HepG2 (cell line): ENCODE measurements at regions not wholly inside any gene's neighbourhood (a gene's known extent, or its start where the extent isn't known, plus 50 kb on each side); places are given as distances from the start of the nearest gene placed in this dataset.

Experiments used
- ARNT2 ChIP-seq: sonication (generic); formaldehyde crosslinking; IDR thresholded peaks from 2 replicates; pipeline ENCODE4 v1.8.0; 2022; ENCODE audit warnings: mild to moderate bottlenecking, low read depth, missing genetic modification reagents, moderate library complexity
- CHD4 ChIP-seq: fragments of 200-600 bp; sonication (generic); IDR thresholded peaks from 2 replicates; pipeline ENCODE4 v1.7.0; 2017; ENCODE audit warnings: mild to moderate bottlenecking, low read length, borderline replicate concordance
- CREB1 ChIP-seq, 2 experiments: fragments of 450-650 bp in 1 of 2; IDR thresholded peaks; 2 replicates each; pipeline ENCODE4 v1.6.1; 2016 to 2017; ENCODE audit warnings: control low read depth in 1 of 2, mild to moderate bottlenecking in 1 of 2, missing compliant biosample characterization in 1 of 2, missing genetic modification characterization in 1 of 2
- GATAD2A ChIP-seq: IDR thresholded peaks from 2 replicates; pipeline ENCODE4 v1.6.1; 2016
- HDAC2 ChIP-seq: sonication (generic); formaldehyde crosslinking; IDR thresholded peaks from 2 replicates; pipeline ENCODE4 v1.4.0; 2020; ENCODE audit warnings: missing genetic modification reagents
- HNF1B ChIP-seq: sonication (generic); formaldehyde crosslinking; IDR thresholded peaks from 2 replicates; pipeline ENCODE4 v1.5.1; 2020; ENCODE audit warnings: mild to moderate bottlenecking, moderate library complexity, missing genetic modification reagents
- HNF4A ChIP-seq: sonication (generic); formaldehyde crosslinking; IDR thresholded peaks from 2 replicates; pipeline ENCODE4 v1.4.0; 2020; ENCODE audit warnings: missing genetic modification reagents
- LCORL ChIP-seq, 2 experiments: fragments of 450-650 bp in 1 of 2; sonication (generic) in 1 of 2; formaldehyde crosslinking in 1 of 2; IDR thresholded peaks; 2 replicates each; pipeline versions ENCODE4 v1.5.0 to v1.6.1; 2017 to 2020; ENCODE audit warnings: antibody characterized with exemption in 1 of 2, missing genetic modification reagents in 1 of 2
- PAXIP1 ChIP-seq: sonication (generic); formaldehyde crosslinking; conservative IDR thresholded peaks from 2 replicates; pipeline ENCODE4 v1.4.0; 2020; ENCODE audit warnings: mild to moderate bottlenecking, missing genetic modification reagents, moderate library complexity
- RARA ChIP-seq: IDR thresholded peaks from 2 replicates; pipeline ENCODE4 v1.6.1; 2016; ENCODE audit warnings: missing genetic modification reagents, missing compliant biosample characterization
- SOX13 ChIP-seq, 3 experiments: fragments of 450-650 bp in 1 of 3; sonication (generic) in 1 of 3; formaldehyde crosslinking in 1 of 3; IDR thresholded peaks in 2 of 3; conservative IDR thresholded peaks in 1 of 3; 2 replicates each; pipeline versions ENCODE4 v1.5.0 to v1.6.1; 2016 to 2020; ENCODE audit warnings: antibody characterized with exemption in 1 of 3, mild to moderate bottlenecking in 1 of 3, missing compliant biosample characterization in 1 of 3, missing genetic modification reagents in 1 of 3, moderate library complexity in 1 of 3
- TEAD3 ChIP-seq: optimal IDR thresholded peaks from 2 replicates; pipeline ENCODE3; 2016; ENCODE audit warnings: borderline replicate concordance
- ZBTB46 ChIP-seq: sonication (generic); formaldehyde crosslinking; IDR thresholded peaks from 2 replicates; pipeline ENCODE4 v1.4.0; 2020; ENCODE audit warnings: mild to moderate bottlenecking, missing genetic modification reagents, borderline replicate concordance
- ZFX ChIP-seq: sonication (generic); formaldehyde crosslinking; IDR thresholded peaks from 2 replicates; pipeline ENCODE4 v1.4.0; 2020; ENCODE audit warnings: mild to moderate bottlenecking, low read depth, missing genetic modification reagents, moderate library complexity
- ZNF567 ChIP-seq: sonication (generic); formaldehyde crosslinking; IDR thresholded peaks from 2 replicates; pipeline ENCODE4 v1.8.1; 2023; ENCODE audit warnings: mild to moderate bottlenecking, missing genetic modification reagents, borderline replicate concordance
- ZNF710 ChIP-seq: sonication (generic); formaldehyde crosslinking; IDR thresholded peaks from 2 replicates; pipeline ENCODE4 v1.5.0; 2020; ENCODE audit warnings: mild to moderate bottlenecking, missing genetic modification reagents, borderline replicate concordance

DNA sequence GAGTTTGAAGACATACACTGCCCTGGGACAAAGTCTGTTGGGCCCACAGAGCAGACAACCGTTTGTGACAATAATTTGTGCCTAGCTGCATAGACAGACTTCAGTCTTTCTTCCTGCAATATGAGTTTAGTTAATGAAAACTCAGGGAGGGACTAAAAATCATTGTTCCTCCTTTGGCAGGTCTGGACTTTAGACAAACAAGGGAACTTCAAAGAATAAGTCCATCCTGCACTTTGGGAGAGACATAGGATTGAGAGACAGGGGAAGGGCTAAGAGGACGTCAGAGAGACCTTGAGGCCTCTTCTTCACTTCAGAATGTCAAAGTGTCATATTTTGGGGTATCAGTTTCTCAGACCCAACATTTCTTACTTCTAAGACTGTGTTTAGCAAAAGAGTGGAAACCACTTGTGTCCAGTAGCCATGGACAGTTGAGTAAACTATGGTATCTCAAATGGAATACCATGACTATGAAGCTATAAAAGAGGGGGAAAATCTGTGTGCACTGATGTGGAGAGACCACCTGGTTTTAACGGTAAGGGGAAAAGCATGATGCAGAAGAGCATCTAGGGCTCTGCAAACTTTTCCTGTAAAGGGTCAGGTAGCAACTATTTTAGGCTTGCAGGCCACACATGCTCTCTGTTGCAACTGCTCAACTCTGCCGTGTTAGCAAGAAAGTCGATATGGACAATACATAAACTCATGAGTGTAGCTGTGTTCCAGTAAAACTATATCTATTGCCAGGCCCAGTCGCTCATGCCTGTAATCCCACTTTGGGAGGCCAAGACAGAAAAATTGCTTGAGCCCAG is 217.8 kb upstream of the SH3BP4 start (continued):
- TF ChIP-seq HNF1B (CRISPR knock-in tag) (0 out of 2 replicates have a peak, but pooled peaks have one; percentile 7), RARA (peak; percentile 64; the same call in 1 of the 2 replicates), HDAC2 (CRISPR knock-in tag) (peak; percentile 74; the same call in 1 of the 2 replicates), GATAD2A (peak; percentile 80), ZFX (CRISPR knock-in tag) (peak; percentile 31; the same call in 1 of the 2 replicates), ZNF710 (CRISPR knock-in tag) (no peak; the same call in 1 of the 2 replicates), PAXIP1 (peak; percentile 85), SOX13 (IDR thresholded peaks at IDR 0.05) (peak; percentile 76), SOX13 (CRISPR knock-in tag; conservative IDR thresholded peaks at IDR 0.05 in 1 of 2, IDR thresholded peaks at IDR 0.05 in 1 of 2) (peak in 1 of 2 experiments; percentile 95; a peak in 2 of 4 replicates), ARNT2 (CRISPR knock-in tag) (0 out of 2 replicates have a peak, but pooled peaks have one; percentile 23), LCORL (IDR thresholded peaks at IDR 0.05) (no peak), LCORL (CRISPR knock-in tag; IDR thresholded peaks at IDR 0.05) (peak; percentile 66; the same call in 1 of the 2 replicates), CREB1 (IDR thresholded peaks at IDR 0.05) (no peak), CREB1 (CRISPR knock-in tag; IDR thresholded peaks at IDR 0.05) (peak; percentile 67), ZNF567 (peak; percentile 72; the same call in 1 of the 2 replicates), ZBTB46 (CRISPR knock-in tag) (no peak), TEAD3 (CRISPR knock-in tag) (peak; percentile 29), CHD4 (peak; percentile 36; the same call in 1 of the 2 replicates), HNF4A (CRISPR knock-in tag) (peak; percentile 90)
